ENCODE measurements at regions not wholly inside any gene's neighbourhood (a gene's known extent, or its start where the extent isn't known, plus 50 kb on each side); places are given as distances from the start of the nearest gene placed in this dataset.

- H3K36me3 ChIP-seq (replicated peaks) = no peaks in the 10 kb centered on the region
- H3K27me3 ChIP-seq (replicated peaks) = no peaks in the 10 kb centered on the region
- no peak overlapping the region for H3K27ac ChIP-seq
- in situ Hi-C loops (cut with HindIII; ENCODE audit: low pct_ligation_motif_present, low sequenced_read_pairs) = no loop called here
- DNase-seq = no peak
- no peak overlapping the region for H3K4me3 ChIP-seq (ENCODE audit: low read depth, low read length)
- TF ChIP-seq, protein P1, sequence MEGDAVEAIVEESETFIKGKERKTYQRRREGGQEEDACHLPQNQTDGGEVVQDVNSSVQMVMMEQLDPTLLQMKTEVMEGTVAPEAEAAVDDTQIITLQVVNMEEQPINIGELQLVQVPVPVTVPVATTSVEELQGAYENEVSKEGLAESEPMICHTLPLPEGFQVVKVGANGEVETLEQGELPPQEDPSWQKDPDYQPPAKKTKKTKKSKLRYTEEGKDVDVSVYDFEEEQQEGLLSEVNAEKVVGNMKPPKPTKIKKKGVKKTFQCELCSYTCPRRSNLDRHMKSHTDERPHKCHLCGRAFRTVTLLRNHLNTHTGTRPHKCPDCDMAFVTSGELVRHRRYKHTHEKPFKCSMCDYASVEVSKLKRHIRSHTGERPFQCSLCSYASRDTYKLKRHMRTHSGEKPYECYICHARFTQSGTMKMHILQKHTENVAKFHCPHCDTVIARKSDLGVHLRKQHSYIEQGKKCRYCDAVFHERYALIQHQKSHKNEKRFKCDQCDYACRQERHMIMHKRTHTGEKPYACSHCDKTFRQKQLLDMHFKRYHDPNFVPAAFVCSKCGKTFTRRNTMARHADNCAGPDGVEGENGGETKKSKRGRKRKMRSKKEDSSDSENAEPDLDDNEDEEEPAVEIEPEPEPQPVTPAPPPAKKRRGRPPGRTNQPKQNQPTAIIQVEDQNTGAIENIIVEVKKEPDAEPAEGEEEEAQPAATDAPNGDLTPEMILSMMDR (IDR thresholded peaks at IDR 0.05; ENCODE audit: low read depth, low read length, missing control alignments) = no peak
Measured at GRCh38 chr6:138035070-138035469, 72.1 kb downstream of the PERP start.

DNA sequence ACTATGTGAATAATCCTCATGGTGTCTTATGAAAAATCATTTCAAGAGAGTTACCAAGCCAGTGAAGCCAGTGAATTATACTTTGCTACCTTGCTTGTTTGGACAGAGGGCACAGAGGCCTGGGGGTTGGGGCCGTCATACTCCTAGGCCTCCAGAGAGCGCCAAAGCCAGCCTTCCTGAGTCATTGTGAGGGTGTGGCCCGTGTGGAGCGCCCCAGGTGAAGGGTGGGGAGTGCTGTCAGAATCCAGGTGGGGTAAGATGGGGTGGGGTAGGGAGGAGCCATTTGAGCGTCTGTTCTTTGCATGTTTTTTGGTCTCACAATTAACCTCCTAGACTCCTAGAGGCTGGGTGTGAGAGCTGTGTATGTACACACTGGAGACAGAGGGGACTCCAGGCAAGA, 71.1 kb downstream of the PERP start:
- in situ Hi-C loops (cut with HindIII; ENCODE audit: low pct_ligation_motif_present, low sequenced_read_pairs) = no loop called here
- TF ChIP-seq, protein P1 (IDR thresholded peaks at IDR 0.05; ENCODE audit: low read depth, low read length, missing control alignments) = no peak
- DNase-seq = no peak
- Histone ChIP-seq H3K27ac (no peak overlapping the region), H3K27me3 (replicated peaks) (no peaks in the 10 kb centered on the region), H3K36me3 (replicated peaks) (no peaks in the 10 kb centered on the region), H3K4me3 (ENCODE audit: low read depth, low read length) (no peak overlapping the region)

GRCh38 chr6:138037009-138037504, 70.2 kb downstream of the PERP start:
- no peak overlapping the region for H3K4me3 ChIP-seq (ENCODE audit: low read depth, low read length)
- H3K27me3 ChIP-seq (replicated peaks) = no peaks in the 10 kb centered on the region
- no peak for DNase-seq
- H3K27ac ChIP-seq = no peak overlapping the region
- in situ Hi-C loops (cut with HindIII; ENCODE audit: low pct_ligation_motif_present, low sequenced_read_pairs) = no loop called here
- no peaks in the 10 kb centered on the region for H3K36me3 ChIP-seq (replicated peaks)
- TF ChIP-seq, protein P1 (IDR thresholded peaks at IDR 0.05; ENCODE audit: low read depth, low read length, missing control alignments) = no peak

- H3K27ac ChIP-seq = no peak overlapping the region
- no peaks in the 10 kb centered on the region for H3K36me3 ChIP-seq (replicated peaks)
- no peak for DNase-seq
- no peaks in the 10 kb centered on the region for H3K27me3 ChIP-seq (replicated peaks)
- H3K4me3 ChIP-seq (ENCODE audit: low read depth, low read length) = no peak overlapping the region
- TF ChIP-seq, protein P1 (IDR thresholded peaks at IDR 0.05; ENCODE audit: low read depth, low read length, missing control alignments) = no peak
- in situ Hi-C loops (cut with HindIII; ENCODE audit: low pct_ligation_motif_present, low sequenced_read_pairs) = no loop called here
Measured at GRCh38 chr6:138038142-138038870, 68.9 kb downstream of the PERP start.

Data from brain microvascular endothelial cell (primary cell).